Myocyte (in vitro differentiated cells): ENCODE measurements at regions not wholly inside any gene's neighbourhood (a gene's known extent, or its start where the extent isn't known, plus 50 kb on each side); places are given as distances from the start of the nearest gene placed in this dataset.
A peak's percentile ranks its signal among the peaks of the same experiment; 100 is the strongest.
"Not testable (repeated sequence)": the region's sequence is repeated elsewhere in the genome, so short reads cannot be mapped to it uniquely, and the experiment has no call there.

ENCODE experiments used
- DNase-seq: peaks from one replicate; pipeline ENCODE4 v3.0.0-alpha.2; 2012; ENCODE audit warnings: low read depth

GRCh38 chr3:190192739-190193138 is 72.0 kb upstream of the P3H2 start:
- DNase-seq: no peak

- no peak for DNase-seq
Observed at GRCh38 chr3:190192087-190192486, 71.4 kb upstream of the P3H2 start.

GRCh38 chr3:190188197-190188596 is 67.5 kb upstream of the P3H2 start:
- no peak for DNase-seq

- peak; percentile 95 for DNase-seq
Observed at GRCh38 chr3:190183121-190183520, 62.4 kb upstream of the P3H2 start.

- DNase-seq: no peak
Observed at GRCh38 chr3:190182418-190183043, 61.8 kb upstream of the P3H2 start.

- DNase-seq: no peak
Observed at GRCh38 chr3:190180268-190180667, 59.6 kb upstream of the P3H2 start.

GRCh38 chr3:190178779-190179178 is 58.1 kb upstream of the P3H2 start:
- no peak for DNase-seq

- not testable (repeated sequence) for DNase-seq
Observed at GRCh38 chr3:190176933-190177525, 56.3 kb upstream of the P3H2 start.

GRCh38 chr3:190176106-190176505 is 55.4 kb upstream of the P3H2 start:
- DNase-seq: not testable (repeated sequence)

GRCh38 chr3:190175490-190175889 is 54.8 kb upstream of the P3H2 start:
- DNase-seq: no peak

GRCh38 chr3:190174471-190174870 is 53.8 kb upstream of the P3H2 start:
- no peak for DNase-seq

GRCh38 chr3:190173426-190173825 is 52.7 kb upstream of the P3H2 start:
- no peak for DNase-seq

GRCh38 chr3:190172751-190173150 is 52.1 kb upstream of the P3H2 start:
- DNase-seq: no peak
